Stimulated activated CD4-positive, alpha-beta T cell treated with anti-CD3 and anti-CD28 coated beads, Interleukin-15, amount 100 ng/mL, for 1 hour (primary cell): ENCODE measurements at regions not wholly inside any gene's neighbourhood (a gene's known extent, or its start where the extent isn't known, plus 50 kb on each side); places are given as distances from the start of the nearest gene placed in this dataset.
"Not testable (repeated sequence)": the region's sequence is repeated elsewhere in the genome, so short reads cannot be mapped to it uniquely, and the experiment has no call there.

Source experiments
- DNase-seq, 2 donors: peaks; one replicate each; pipeline ENCODE4 v3.0.0-alpha.2; 2020; ENCODE audit warnings: low read depth in 1 of 2, low spot score in 1 of 2

DNA sequence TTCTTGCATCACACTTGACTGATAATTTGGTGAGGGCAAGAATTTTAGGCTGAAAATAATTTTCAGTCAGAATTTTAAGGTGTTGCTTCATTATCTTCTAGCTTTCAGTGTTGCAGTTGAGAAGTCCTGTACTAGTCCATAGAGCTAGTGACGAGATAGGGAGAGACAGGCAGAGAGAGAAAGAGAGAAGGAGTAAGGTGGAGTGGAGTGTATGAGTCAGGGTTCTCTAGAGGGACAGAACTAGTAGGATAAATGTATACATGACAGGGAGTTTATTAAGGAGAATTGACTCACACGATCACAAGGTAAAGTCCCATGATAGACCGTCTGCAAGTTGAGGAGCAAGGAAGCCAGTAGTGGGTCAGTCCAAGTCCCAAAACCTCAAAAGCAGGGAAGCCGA lies 127.2 kb downstream of the UTP18 start:
- DNase-seq, result no peak

- no peak for DNase-seq
Measured at GRCh38 chr17:51387986-51388385, 127.6 kb downstream of the UTP18 start.

DNA sequence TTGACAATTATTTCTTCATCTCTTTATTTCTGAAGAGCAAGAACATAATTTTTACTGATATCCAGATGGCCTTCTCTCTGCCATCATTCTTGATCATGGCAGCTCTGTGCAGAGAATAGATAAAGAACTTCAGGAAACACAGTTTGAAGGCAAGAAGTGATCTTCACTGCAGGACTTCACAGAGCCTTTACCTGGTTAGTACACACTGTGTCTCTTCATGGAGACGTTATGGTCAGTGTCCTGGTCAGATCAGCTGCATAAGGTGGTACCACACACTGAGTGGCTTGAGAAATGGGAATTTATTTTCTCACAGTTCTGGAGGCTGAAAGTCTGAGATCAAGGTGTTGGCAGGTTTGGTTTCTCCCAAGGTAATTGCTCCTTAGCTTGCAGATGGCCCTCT lies 129.5 kb downstream of the UTP18 start:
- DNase-seq, result no peak

- no peak for DNase-seq
Measured at GRCh38 chr17:51391982-51392654, 131.8 kb downstream of the UTP18 start.

DNA sequence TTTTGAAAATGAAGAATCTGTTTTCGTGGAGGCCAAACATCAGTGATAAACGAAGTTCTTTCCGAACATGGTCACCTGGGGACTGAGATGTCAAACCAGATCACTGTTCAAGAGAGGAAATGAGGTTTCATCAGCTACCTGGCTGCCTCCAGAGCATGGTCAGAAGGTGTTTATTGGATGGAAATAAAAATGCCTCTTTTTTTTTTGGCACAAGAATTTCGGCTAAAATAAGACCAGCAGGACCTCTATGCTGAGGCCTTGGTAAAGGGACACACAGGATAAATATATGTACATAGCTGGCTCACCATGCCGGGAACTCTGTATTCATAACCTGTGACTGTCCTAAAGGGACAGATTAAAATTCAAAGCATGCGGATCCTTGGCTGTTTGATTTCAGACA lies 135.3 kb downstream of the UTP18 start:
- no peak for DNase-seq

- no peak for DNase-seq
Measured at GRCh38 chr17:51397361-51398127, 137.2 kb downstream of the UTP18 start.

DNA sequence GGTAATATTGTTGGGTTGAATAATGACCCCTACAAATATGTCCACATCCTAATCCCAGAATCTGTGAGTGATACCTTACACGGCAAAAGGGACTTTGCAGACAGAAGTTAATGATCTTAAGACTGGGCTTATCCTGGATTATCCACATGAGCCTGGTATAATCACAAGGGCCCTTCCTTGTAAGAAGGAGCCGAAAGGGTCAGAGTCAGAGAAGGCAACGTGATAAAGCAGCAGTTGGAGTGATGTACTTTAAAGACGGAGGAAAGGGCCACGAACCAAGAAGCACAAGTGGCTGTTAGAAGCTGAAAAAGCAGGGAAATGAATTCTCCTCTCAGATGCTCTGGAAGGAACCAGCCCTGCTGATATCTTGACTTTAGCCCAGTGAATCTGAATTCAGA lies 137.8 kb downstream of the UTP18 start:
- DNase-seq, result no peak

GRCh38 chr17:51398687-51399086 lies 138.3 kb downstream of the UTP18 start:
- no peak for DNase-seq

DNA sequence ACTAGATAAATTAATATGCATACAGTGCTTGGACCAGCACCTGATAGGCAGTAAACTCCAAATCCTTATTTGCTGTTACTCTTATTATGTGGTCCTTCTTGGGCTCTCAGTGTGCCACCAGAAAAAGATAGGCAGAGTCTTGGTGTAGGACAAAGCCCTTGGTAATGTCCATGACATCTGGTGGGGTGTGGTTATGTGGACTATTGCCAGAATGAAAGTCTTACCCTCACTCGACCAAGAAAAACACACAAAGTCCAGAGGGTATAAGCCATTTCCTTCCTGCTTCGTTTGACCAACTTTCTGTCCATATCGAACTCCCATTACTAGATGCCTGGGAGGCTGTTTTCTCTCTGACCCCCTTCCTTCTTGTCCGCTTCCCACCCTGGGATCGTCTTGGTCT lies 140.9 kb downstream of the UTP18 start:
- DNase-seq, result no peak

DNA sequence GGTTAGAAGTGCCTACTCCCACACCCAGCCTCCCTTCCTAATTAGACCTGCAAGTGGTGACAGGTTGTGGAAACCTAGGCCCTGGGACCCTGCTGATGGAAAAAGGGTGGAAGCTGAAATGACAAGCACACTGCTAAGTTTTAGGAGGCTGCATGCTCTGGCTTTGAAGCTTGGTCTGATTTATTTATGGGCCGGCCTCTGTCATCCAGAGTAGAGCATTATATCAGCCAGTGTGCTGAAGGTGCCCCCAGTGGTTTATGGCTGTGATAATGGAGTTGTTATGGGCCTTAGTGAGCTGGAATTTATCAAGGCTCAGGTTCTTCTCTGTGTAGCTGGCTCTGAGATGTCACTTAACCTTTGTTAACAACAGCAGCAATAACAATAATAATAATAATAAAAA lies 142.6 kb downstream of the UTP18 start:
- DNase-seq, result no peak

- no peak for DNase-seq
Measured at GRCh38 chr17:51407576-51407975, 147.2 kb downstream of the UTP18 start.

DNA sequence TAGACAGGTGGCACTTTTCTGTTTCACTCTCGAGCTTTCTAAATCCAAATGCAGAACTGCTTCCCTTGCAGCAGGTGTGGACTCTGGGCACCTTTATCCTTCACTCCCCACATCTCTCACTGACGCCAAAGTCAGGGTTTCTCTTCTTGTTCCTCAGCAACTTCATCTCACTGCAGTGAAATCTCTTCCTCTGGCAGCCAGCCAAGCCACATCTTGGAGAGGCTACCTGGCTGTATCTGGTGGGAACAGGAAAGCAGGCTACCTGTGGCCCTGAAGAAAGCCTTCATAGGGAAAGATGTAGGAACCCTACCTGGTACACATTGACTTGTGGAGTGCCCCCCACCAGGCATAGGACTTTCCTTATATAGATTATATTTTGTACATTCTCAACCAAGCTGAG lies 159.1 kb downstream of the UTP18 start:
- DNase-seq, result no peak

DNA sequence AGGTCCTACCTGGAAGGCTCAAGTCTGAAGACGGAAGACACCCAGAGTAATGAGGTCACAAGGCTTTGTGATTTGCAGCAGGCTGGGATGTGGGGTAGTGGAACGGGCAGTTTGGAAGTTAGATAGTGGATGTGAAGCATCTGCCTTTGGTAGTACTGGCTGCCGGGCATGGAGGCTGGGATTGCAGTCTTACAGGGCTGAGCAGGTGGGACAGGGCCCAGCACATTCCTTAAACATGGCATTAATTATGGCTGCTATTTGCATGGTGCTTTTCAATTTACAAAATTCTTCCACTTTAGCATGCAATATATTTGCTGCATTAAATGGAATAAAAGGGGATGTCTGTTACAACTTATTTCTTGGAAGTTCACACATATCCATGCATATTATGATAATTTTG lies 161.2 kb downstream of the UTP18 start:
- no peak for DNase-seq

DNA sequence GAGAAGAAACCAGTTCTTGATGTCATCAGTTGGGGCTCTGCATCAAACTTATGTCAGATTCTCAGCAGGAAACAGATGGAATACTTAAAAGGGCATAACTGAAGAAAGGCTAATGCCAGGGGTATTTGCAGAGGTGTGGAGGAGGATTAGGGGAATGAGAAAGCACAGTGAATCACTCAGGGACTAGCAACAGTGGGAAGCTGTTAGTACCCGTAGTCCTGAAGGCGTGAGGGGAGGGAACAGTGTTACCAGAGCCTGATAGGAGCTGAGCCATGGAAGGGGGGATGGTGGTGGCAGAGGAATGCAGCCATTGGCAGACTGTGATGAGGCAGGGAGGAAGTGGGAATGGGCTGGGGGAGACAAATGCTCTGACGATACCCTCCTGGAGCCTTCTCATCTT lies 162.3 kb downstream of the UTP18 start:
- DNase-seq, result no peak

GRCh38 chr17:51423421-51424160 lies 163.2 kb downstream of the UTP18 start:
- no peak for DNase-seq

GRCh38 chr17:51425773-51426172 lies 165.4 kb downstream of the UTP18 start:
- DNase-seq, result no peak

DNA sequence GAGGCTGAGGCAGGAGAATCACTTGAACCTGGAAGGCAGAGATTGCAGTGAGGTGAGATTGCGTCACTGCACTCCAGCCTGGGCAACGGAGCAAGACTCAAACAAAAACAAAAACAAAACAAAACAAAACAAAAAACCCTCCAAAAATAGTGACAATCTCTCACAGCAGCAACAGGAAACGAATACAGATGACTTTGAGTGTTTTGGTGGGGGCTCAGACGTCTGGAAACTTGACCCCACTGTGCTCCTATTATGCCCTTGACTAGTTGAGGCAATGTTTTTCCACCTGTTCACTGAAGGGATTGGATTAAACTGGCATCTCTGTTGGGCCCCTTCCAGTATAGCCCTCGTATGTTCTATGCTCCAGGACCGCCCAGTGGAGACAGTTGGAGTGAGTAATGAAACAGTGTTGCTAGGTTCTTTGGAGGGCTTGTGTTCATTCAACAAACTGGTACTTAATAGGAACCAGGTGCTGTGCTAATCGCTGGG lies 167.0 kb downstream of the UTP18 start:
- DNase-seq, result no peak

GRCh38 chr17:51427856-51428255 lies 167.5 kb downstream of the UTP18 start:
- peak; percentile 31 to 40 for DNase-seq

DNA sequence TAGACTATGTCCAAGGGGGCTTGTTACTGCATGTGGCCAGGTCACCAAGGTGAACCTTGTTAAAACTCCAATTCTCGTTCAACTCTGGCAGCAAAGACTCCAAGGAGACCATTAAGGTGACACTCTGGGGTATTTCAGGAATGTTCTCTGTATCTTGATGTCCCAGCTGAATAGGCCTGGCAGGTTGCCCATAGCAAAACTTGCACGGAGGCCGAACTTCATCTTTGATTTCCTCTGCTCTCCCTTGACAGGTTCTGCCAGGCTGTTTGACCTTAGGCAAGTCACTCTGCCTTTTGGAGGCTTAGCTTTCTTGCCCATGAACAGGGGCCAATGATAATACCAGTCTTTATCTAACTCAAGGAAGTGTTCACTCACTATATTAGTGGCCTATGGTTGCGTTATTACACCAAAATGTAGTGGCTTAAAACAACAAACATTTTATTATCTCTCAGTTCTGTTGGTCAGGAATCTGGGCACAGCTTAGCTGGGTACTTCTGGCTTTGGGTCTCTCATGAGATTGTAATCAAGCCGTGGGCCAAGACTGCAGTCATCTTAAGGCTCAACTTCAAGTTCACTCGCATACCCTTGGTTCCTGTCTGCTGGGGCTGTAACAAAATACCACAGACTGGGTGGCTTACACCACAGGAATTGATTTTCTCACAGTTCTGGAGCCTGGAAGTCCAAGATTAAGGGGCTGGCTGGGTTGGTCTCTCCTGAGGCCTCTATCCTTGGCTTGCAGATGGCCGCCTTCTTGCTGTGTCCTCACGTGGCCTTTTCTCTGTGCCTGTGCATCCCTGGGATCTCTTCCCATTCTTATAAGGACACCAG lies 168.5 kb downstream of the UTP18 start:
- DNase-seq, result no peak

DNA sequence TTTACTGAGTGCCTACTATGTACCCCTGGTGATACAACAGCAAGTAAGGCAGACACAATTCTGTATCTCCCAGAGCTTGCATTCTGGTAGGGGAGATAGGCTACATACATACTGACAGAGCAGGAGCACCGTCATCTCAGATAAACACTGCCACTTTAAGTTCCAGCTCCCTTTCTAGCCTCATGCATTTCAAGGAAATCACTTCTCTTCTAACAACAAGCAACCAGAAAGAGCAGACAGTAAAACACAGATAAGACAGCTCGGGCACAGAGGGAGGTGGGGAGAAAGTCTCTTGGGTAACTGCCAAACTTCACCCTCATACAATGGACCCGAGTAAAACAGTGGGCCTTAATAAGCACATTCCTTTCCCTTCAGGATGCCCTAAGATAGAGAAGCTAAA lies 169.6 kb downstream of the UTP18 start:
- DNase-seq, result not testable (repeated sequence)

GRCh38 chr17:51430591-51430990 lies 170.2 kb downstream of the UTP18 start:
- no peak for DNase-seq
